GM19468 (cell line): ENCODE measurements at regions not wholly inside any gene's neighbourhood (a gene's known extent, or its start where the extent isn't known, plus 50 kb on each side); places are given as distances from the start of the nearest gene placed in this dataset.
"Not testable (repeated sequence)": the region's sequence is repeated elsewhere in the genome, so short reads cannot be mapped to it uniquely, and the experiment has no call there.

ENCODE experiments used
- ATAC-seq: cut with Tn5 transposase; IDR thresholded peaks from one replicate; pipeline ENCODE4 v1.9.1; 2021; ENCODE audit warnings: mild to moderate bottlenecking, moderate library complexity, moderate number of reproducible peaks; ENCODE audit not compliant: unreplicated experiment; ENCODE audit errors: extremely low read depth

DNA sequence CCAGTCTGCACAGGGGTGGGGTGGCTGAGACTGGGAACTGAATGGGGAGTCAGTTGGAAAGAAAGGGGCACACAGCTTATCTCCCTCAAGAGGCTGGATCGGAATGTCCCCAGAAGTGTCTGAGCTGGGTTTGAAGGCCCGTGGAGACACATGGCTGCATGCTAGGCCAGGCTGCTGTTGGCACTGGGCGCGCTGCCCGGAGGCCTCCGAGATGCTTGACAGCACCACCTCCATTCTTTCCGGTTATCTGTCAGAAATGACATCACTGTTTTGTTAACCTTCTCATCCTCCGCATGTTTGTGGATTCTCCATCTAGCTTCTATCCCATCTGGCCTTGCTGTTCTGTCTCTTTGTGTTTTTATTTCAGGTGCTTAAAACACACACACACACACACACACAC lies 85.5 kb downstream of the APIP start:
- ATAC-seq = no peak

DNA sequence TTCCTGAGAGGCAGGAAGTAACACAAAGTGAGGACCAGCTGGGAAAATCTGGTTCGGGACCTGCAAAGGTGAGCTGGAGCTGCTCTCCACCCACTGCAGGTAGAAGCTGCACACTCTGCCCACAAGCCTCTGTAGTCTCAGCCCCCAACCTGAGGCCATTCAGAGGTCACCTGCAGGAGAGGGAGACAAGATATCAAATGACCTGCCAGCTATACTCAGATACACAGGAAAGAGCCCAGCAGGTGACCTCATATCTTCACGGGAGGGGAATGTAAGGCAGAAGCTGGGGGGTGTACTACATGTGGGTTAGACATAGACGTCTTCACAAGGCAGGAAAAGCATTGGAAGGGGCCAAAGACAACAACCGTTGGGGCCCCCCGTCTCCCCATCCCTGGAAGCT lies 86.1 kb downstream of the APIP start:
- ATAC-seq = no peak

DNA sequence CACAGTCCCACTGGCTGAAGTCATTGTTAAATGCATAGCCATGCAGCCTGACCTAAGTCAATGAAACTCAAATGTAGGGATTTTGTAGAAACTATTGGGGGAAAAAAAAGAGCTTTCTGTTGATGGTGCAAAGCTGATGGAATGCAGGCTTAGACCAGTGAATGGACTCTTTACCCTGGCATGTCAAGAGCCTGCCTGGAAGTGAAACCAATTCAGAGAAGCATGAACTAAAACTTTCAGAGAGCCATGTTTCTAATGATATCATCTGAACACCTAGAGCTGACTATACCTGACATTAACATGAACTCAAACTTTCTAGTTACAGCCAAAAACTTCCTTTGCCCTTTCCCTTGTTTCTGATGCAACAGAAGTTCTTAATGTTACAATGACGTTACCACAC lies 89.0 kb downstream of the APIP start:
- peak; percentile 55 for ATAC-seq

DNA sequence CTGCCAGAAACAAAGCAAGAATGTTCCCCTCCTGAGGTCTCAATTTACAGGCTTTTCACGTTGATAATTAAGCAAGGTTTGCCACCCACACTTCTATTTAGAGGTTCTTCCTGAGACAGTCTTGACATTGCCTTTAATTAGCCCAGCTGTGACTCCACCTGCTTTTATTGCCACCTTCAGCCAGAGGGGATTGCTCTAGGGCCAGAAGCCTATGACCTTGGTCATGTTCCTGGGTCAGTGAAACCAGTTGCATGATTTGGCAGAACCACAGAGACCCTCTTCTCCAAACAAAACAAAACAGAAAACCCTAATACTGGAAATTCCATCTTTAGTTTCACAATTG lies 89.8 kb downstream of the APIP start:
- no peak for ATAC-seq

DNA sequence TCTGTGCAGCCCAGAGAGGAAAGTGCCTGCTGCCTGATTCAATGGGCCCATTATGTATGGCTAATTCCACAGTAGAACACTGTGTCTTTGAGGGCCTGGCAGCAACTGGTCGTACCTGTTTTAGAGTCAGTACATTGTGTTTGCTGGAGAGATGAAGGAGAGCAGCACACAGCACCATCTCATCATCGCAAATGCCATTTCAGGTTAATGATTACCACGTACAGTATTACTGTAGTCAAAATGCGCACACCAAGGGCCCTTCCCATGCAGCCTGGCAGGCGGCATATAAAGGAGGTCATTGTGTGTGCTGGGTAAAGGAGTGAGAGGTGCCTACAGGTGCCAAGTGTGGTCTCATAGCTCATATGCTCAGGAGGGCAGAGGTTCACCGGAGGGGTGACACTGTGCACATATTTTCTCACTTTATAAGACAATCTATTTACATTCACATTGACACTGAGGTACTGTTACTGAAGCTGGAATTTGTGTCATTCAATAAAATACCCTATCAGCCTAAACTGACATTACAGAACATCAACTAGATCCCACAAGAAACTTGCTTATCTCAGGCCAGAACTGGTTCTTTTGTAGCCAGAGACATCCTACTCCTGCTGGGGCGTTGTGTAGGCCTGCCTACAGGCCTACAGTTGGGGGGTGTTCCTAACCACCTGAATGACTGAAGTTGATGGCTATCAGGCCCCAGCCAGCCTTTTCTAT lies 90.4 kb downstream of the APIP start:
- no peak for ATAC-seq

DNA sequence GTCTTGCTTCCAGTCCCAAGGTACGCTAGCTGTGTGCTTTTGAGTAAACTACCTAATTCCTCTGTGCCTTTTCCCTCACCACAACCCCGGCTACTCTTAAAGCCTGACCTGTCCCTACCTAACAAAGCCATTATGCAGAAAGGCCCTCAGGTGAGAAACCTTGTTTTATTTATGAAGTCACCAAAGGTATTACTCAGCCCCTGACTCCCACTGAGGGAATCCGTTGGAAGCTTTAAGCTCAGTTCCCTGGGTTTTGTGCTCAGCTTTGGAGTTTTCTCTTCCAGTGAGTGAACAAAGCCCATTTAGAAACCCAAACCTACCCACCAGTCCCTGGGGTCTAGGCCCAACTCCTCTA lies 90.9 kb downstream of the APIP start:
- ATAC-seq = no peak

DNA sequence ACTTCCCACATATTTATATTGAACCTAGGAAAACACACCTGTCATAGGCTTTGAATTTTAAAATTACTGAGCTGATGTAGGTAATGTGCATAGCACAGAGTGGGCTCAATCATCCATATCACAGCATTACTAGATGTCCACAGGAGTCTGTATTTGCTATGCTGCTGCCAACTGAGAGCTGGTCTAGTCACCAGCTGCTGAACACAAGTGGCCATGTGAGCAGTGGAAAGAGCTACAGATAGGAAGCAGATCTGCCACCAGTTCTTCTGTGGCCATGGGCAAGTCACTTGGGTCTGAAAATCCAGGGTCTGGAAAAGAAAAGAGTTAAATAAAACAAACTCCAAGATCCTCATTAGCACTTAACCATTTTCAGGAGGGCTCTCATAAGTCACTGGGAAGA lies 91.8 kb downstream of the APIP start:
- ATAC-seq = no peak

DNA sequence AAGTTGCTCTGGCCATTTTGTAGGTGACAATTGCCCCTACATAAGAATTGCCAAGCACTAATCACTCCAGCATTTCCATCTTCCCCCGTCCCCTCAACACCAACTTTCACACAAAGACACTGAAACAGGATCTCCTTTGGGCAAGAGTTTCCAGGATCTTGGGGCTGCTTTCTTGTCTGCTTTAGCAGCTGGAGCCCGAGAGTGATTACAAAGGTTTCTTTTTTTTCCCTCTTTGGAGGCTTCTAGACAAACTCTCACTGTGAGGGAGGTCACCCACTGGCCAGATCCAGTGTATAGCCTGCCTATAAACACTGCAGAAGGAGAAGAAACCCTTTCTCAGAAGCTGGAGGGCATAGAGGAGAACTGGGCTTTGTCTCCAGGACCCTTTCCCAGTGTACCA lies 92.5 kb downstream of the APIP start:
- ATAC-seq = no peak

DNA sequence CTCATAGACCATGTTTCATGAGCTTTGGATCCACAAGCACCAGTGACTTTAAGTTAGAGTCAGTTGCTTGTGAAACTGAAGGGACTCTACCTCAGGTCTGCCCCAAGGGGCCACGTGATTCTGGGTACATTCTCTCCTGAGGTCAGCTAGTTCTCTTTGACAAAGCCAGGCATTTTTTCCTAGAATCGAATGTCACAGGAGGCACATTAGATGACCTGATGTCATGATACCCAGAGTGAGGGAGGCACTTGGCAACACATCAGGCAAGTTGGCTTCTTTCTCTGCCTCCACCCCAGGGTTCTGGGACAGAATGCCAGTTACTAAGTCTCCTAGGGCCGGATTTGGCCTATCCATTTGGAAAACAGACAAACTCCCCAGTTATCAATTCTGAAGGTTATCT lies 93.0 kb downstream of the APIP start:
- ATAC-seq = no peak

DNA sequence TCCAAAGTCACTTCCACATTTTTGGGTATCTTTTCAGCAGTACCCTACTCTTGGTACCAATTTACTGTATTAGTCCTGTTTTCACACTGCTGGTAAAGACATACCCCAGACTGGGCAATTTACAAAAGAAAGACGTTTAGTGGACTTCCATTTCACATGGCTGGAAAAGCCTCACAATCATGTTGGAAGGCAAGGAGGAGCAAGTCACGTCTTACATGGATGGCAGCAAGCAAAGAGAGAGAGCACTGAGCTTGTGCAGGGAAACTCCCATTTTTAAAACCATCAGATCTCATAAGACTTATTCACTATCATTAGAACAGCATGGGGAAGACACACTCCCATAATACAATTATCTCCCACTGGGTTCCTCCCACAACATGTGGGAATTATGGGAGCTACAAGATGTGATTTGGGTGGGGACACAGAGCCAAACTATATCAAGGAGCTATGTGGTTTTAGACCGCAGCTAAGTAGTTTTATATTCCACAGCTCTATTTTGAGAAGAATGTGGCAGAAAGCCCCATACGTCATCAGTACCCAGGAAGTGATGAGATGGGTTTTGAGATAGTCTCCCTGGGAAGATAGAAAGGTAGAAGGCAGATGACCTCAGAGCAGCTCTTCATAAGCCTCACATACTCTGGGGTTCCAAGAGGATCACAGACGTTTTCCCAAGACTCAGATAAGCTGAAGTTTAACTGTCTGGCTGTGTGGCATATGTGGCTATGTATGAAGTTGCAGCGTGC lies 96.3 kb downstream of the APIP start:
- no peak for ATAC-seq

DNA sequence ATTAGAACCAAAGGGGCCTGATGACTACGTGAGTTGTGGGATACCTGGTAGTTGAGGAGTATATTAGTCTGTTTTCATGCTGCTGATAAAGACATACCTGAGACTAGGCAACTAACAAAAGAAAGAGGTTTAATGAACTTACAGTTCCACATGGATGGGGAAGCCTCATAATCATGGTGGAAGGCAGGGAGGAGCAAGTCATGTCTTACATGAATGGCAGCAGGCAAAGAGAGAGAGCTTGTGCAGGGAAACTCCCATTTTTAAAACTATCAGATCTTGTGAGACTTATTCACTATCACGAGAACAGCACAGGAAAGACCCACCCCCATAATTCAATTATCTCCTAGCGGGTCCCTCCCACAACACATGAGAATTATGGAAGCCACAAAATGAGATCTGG lies 98.4 kb downstream of the APIP start:
- ATAC-seq = not testable (repeated sequence)

DNA sequence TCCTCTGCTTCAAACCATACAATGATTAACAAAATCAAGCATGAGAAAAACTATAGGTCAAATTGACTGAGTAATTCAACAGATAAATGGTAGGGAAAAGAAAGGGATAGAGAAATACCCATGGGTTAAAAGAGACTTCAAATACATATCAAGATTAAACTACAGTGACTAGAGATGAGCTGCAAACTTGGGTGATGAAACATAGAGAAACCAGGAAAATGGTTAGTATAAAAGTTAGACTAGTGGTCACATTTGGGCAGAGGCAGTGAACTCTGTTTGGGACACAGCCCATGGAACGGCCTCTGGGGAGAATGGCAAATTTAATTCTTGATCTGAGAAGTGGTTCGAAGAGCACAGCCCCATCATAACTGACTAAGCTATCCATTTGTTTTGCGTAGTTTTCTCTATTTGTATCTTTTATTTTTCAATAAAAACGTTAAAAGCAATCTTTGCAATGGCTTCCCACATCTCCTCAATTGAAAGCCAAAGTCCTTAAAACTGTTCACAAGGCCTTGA lies 99.4 kb downstream of the APIP start:
- no peak for ATAC-seq

DNA sequence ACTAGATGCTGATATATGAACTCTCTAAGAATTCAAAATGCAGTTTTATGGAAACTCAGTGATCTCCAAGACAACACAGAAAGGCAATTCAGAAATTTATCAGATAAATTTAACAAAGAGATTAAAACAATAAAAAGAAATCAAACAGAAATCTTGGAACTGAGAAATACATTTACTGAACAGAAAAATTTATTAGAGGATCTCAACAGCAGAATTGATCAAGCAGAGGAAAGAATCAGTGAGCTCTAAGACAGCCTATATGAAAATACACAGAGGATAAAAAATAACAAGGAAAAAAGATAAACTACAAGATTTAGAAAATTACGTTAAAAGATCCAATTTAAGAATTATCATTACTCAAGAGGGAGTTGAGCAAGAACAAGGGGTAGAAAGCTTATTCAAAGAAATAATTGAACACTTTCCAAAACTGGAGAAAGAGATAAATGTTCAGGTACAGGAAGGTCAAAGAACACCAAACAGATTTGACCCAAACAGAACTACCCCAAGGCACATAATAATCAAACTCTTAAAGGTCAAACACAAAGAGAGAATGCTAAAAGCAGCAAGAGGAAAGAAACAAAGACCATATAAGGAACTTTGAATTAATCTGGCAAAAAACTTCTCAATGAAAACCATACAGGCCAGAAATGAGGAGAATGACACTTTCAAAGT lies 103.1 kb downstream of the APIP start:
- ATAC-seq = no peak

DNA sequence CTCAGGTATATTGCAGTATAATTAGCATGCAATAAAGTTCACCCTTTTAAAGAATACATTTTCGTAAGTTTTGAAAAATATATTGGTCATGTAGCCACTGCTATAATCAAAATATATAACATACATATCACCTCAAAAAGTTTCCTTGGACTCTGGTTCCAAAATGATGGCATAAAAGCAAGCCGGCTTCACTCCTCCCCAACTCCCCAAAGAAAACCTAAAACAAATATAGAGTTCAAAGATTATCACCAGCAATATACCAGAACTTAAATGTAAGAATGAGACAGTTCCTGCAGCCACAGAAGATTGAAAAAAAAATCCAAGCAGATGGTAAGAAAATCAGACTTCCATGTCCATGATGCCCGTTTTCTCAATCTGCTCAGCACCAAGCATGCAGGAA lies 104.3 kb downstream of the APIP start:
- ATAC-seq = no peak

DNA sequence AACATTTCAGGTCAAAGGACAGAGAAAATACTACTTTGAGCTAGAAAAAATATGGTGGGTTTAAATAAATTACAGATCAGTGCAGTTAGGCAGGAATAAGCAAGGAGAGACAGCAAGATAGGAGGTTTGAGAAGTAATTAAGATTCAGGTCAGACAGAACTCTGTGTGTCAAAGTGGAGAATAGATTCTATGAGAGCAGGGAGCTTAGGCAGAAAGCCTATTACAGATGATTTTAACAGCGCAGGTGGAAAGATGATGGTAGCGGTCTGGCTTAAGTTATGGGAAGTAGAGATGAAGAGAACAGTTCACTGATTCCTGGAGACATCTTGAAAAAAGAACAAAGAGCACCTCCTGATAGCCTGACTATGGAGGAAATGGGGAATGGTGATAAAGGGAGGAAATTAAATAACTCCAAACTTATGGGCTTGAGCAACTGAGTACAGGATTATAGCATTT lies 106.0 kb downstream of the APIP start:
- ATAC-seq = no peak

DNA sequence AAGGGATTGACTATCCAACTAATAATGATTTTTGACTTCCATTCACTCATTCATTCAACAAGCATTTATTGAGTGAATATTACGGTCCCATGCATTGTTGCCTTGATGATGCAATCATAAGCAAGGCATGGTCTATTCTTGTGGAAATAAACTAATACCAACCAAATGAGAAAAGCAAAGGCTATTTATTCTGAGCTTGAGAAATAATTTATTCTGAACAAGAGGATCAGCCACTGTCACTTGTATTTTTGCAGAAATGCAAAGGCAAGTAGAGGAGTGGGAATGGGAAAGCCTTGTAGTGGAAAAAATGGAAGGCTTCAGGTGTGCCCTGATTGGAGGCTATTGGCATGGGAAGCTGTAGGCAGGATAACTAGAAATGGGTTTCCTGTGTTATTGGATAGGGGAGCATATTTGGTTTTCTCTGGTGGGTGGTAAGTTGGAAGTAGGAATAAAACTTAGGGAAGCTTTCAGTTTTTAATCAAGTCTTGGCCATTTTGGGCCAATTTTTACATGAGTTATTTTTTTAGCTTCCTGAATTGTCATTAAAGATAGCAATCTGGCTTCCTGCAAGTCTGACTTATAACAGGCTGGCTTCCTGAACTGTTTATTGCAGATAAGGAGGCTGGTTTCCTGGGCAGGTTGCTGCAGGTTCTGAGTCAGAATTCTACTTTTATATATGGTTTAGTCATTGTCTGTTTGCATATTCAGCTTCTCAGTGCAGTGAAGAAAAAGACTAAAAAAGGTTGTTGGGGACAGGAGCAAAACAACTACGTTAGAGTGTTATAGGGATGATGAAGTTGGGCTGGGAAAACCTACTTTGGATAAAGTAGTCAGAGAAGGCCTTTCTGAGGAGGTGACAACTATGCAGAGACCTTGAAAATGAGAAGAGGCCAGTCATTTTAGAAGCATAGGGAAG lies 106.7 kb downstream of the APIP start:
- ATAC-seq = no peak

DNA sequence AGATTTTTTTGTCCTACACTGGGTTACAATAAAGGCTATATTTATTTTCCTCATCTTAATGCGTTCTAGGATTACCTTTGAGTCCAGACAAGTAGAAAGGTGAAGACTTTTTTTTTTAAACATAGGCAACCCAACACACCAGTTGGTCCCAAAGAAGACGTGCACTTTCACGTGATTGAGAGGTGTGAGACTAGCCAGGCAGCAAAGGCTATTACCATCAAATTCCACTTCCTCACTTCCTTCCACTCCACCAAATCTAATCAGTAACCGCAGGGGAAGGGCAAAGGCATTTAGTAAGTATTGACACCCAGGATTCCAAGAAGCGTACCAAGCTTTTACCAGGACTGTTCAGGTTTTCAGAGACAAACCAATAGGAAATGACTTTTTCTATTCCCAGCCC lies 109.3 kb downstream of the APIP start:
- ATAC-seq = no peak

DNA sequence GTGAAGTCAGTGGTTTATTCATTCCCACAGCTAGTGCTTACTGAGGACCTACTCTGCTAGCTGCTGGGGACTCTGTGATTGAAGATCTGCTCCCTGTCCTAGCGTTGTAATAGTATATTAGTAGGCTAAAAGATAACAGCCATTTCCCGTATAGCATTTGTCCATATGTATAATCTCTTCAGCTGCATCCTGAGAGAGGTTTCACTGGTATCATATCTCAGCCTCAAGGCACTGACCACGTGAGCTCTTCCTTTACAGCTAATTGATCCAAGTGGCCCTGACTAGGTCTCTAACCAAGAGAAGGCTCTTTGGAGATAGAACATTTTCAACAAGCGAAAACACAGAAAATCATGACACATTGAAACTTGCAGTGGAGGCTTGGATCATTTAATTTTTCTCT lies 110.2 kb downstream of the APIP start:
- ATAC-seq = no peak

DNA sequence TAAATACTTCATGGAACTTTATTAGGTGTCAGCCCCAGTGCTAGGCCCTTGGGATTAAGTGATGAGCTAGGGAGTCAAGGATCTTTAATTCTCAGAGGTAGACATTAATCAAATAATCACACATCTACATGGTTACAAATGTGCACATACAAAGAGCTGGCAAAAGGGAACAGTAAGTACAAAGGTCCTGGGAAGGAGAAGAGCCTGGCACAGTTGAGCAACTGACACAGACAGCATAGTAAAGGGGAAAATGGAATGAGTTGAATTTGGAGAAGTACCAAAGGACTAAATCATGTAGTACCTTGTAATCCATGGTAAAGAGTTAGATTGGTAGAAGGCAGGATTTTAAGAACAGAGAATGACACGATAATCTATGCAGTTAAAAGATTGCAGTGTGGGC lies 116.3 kb downstream of the APIP start:
- no peak for ATAC-seq

DNA sequence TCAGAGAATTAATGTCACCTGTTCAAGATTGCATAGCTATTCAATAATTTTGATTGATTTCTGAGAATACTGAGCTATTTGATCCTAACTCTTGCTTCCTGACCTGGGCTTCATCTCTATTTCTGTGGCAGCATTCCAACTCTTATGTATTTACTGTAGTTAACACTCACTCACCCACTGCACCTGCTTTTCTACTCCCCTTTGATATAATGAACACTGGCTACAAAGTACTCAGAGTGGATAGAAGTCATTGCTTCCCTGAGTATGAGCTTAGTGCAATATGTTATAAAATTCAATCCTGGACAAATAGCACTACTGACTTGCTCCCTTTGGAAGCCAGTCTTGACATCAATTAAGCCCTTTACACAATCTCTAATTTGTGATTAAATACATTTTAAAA lies 117.2 kb downstream of the APIP start:
- ATAC-seq = no peak
